ENCODE measurements at regions not wholly inside any gene's neighbourhood (a gene's known extent, or its start where the extent isn't known, plus 50 kb on each side); places are given as distances from the start of the nearest gene placed in this dataset.

GRCh38 chr2:62364791-62365528 lies 141.0 kb downstream of the TMEM17 start:
- no peak for DNase-seq

GRCh38 chr2:62363166-62363565 lies 142.8 kb downstream of the TMEM17 start:
- DNase-seq = no peak

GRCh38 chr2:62362561-62362960 lies 143.4 kb downstream of the TMEM17 start:
- no peak for DNase-seq

GRCh38 chr2:62361964-62362363 lies 144.0 kb downstream of the TMEM17 start:
- DNase-seq = no peak

GRCh38 chr2:62354771-62355561 lies 151.0 kb downstream of the TMEM17 start:
- DNase-seq = no peak

GRCh38 chr2:62352031-62352430 lies 154.0 kb downstream of the TMEM17 start:
- DNase-seq = no peak

GRCh38 chr2:62349788-62350187 lies 153.9 kb downstream of the B3GNT2 start:
- DNase-seq = no peak

- no peak for DNase-seq
Measured at GRCh38 chr2:62348700-62349099, 152.8 kb downstream of the B3GNT2 start.

GRCh38 chr2:62347563-62348270 lies 151.8 kb downstream of the B3GNT2 start:
- DNase-seq = no peak

- DNase-seq = no peak
Measured at GRCh38 chr2:62344472-62344871, 148.6 kb downstream of the B3GNT2 start.

GRCh38 chr2:62343636-62344337 lies 147.9 kb downstream of the B3GNT2 start:
- no peak for DNase-seq

- DNase-seq = no peak
Measured at GRCh38 chr2:62343206-62343605, 147.3 kb downstream of the B3GNT2 start.

- no peak for DNase-seq
Measured at GRCh38 chr2:62340994-62341484, 145.1 kb downstream of the B3GNT2 start.

- no peak for DNase-seq
Measured at GRCh38 chr2:62339837-62340236, 143.9 kb downstream of the B3GNT2 start.

- DNase-seq = no peak
Measured at GRCh38 chr2:62339413-62339812, 143.5 kb downstream of the B3GNT2 start.

- DNase-seq = no peak
Measured at GRCh38 chr2:62338111-62338510, 142.2 kb downstream of the B3GNT2 start.

- DNase-seq = no peak
Measured at GRCh38 chr2:62337403-62337802, 141.5 kb downstream of the B3GNT2 start.

- no peak for DNase-seq
Measured at GRCh38 chr2:62335612-62336011, 139.7 kb downstream of the B3GNT2 start.

GRCh38 chr2:62334440-62335058 lies 138.6 kb downstream of the B3GNT2 start:
- DNase-seq = no peak

GRCh38 chr2:62334009-62334408 lies 138.1 kb downstream of the B3GNT2 start:
- DNase-seq = no peak

- DNase-seq = no peak
Measured at GRCh38 chr2:62330959-62331358, 135.0 kb downstream of the B3GNT2 start.

- DNase-seq = no peak
Measured at GRCh38 chr2:62329797-62330196, 133.9 kb downstream of the B3GNT2 start.
